Prostate gland (tissue), 2 donors: ENCODE measurements at regions not wholly inside any gene's neighbourhood (a gene's known extent, or its start where the extent isn't known, plus 50 kb on each side); places are given as distances from the start of the nearest gene placed in this dataset.

Experiments
- DNase-seq: peaks from one replicate; pipeline ENCODE4 v3.0.0-alpha.2; 2019; ENCODE audit warnings: low spot score
- H3K27ac ChIP-seq, 2 donors: fragments of 200-600 bp; sonication (generic); 2 replicates each; pipeline ENCODE4 v1.5.1; 2017 to 2019
- H3K27me3 ChIP-seq: fragments of 200-600 bp; sonication (generic); replicated peaks from 2 replicates; pipeline ENCODE4 v1.5.1; 2019; ENCODE audit not compliant: insufficient read depth
- H3K36me3 ChIP-seq, 2 donors: fragments of 200-600 bp; sonication (generic); 1 replicate in 1 of 2; 2 replicates in 1 of 2; pipeline versions ENCODE4 v1.5.1 to v1.8.1; 2017 to 2019
- H3K4me1 ChIP-seq: fragments of 200-600 bp; sonication (generic); replicated peaks from 2 replicates; pipeline ENCODE4 v1.5.1; 2019
- H3K4me3 ChIP-seq, 2 donors: fragments of 200-600 bp; sonication (generic); 2 replicates each; pipeline ENCODE4 v1.5.1; 2017 to 2019
- H3K9me3 ChIP-seq: fragments of 200-600 bp; sonication (generic); 2 replicates; pipeline ENCODE4 v1.5.1; 2017
- POLR2A ChIP-seq: fragments of 450-650 bp; IDR thresholded peaks from one replicate; pipeline ENCODE4 v1.6.1; 2016; ENCODE audit warnings: antibody characterized with exemption, mild to moderate bottlenecking
- POLR2AphosphoS5 ChIP-seq: sonication (generic); formaldehyde crosslinking; IDR thresholded peaks from one replicate; pipeline ENCODE4 v1.6.1; 2017; ENCODE audit warnings: antibody characterized with exemption
- WGBS: methylation state at CpG from one replicate; pipeline ENCODE4 v1.1.5; 2018; 5-methylcytosine and 5-hydroxymethylcytosine counted together
- intact Hi-C: fragments of 100-400 bp; cut with DNase I; formaldehyde crosslinking; loops from one replicate; pipeline ENCODE4 v1.14.2; 2022
- TF ChIP-seq, protein P1 (sequence below), 4 experiments: fragments of 200-600 bp in 2 of 4; fragments of 450-650 bp in 2 of 4; sonication (generic) in 2 of 4; IDR thresholded peaks; 1 replicate in 3 of 4; 2 replicates in 1 of 4; pipeline ENCODE4 v1.5.1; 2016 to 2019; ENCODE audit warnings: antibody characterized with exemption in 4 of 4, mild to moderate bottlenecking in 2 of 4, moderate library complexity in 2 of 4

DNA sequence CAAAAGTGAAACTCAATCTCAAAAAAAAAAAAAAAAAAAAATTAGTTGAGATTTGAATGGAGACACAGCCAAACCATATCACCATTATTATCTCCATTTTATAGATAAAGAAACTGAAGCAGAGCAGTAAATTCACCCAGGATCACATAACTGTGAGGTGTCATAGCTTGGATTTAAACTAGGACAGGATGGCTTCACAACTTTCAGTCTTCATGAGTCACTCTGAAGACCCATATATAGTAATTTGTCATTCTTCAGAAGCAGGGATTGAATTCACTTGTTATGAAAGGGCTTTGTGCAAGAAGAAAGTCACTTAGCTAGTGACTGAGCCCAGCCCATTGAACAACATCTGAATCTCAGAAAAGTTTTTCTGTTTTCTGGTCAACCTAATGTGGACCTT lies 60.5 kb upstream of the LRIG1 start:
- H3K36me3 ChIP-seq, result no peaks in the 10 kb centered on the region
- no peaks in the 10 kb centered on the region for H3K27me3 ChIP-seq
- no peak for TF ChIP-seq POLR2A
- TF ChIP-seq POLR2AphosphoS5, result no peak
- TF ChIP-seq, protein P1, sequence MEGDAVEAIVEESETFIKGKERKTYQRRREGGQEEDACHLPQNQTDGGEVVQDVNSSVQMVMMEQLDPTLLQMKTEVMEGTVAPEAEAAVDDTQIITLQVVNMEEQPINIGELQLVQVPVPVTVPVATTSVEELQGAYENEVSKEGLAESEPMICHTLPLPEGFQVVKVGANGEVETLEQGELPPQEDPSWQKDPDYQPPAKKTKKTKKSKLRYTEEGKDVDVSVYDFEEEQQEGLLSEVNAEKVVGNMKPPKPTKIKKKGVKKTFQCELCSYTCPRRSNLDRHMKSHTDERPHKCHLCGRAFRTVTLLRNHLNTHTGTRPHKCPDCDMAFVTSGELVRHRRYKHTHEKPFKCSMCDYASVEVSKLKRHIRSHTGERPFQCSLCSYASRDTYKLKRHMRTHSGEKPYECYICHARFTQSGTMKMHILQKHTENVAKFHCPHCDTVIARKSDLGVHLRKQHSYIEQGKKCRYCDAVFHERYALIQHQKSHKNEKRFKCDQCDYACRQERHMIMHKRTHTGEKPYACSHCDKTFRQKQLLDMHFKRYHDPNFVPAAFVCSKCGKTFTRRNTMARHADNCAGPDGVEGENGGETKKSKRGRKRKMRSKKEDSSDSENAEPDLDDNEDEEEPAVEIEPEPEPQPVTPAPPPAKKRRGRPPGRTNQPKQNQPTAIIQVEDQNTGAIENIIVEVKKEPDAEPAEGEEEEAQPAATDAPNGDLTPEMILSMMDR (IDR thresholded peaks at IDR 0.05), result no peak
- H3K9me3 ChIP-seq, result no peaks in the 10 kb centered on the region
- H3K4me3 ChIP-seq, result no peak overlapping the region
- DNase-seq, result no peak
- H3K4me1 ChIP-seq, result no peaks in the 10 kb centered on the region
- H3K27ac ChIP-seq, result no peak overlapping the region
- intact Hi-C loops, result no loop called here

DNA sequence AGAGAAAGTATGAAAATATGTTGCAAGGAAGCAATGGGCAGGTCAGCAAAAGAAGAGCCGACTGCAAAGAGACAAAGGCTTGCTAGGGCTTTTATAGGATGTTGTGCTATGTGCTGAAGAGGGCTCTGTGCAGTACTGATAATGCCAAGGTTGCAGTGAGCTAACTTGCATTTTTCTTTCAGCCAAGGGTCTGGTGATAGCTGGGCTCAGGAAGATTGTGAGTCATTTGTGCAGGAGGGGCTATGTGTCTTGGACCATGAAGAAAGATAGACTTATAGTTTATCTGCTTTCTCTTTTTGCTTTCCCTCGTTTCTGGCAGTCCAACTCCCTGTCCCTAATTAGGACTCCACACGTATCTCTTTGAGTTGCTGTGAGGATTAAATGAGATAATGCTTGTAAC lies 64.5 kb upstream of the LRIG1 start:
- no peak overlapping the region for H3K4me3 ChIP-seq
- WGBS, result 68% methylated on average over 3 of the region's 3 CpGs
- no peaks in the 10 kb centered on the region for H3K27me3 ChIP-seq
- intact Hi-C loops, result no loop called here
- no peak for DNase-seq
- no peaks in the 10 kb centered on the region for H3K4me1 ChIP-seq
- no peaks in the 10 kb centered on the region for H3K36me3 ChIP-seq
- H3K9me3 ChIP-seq, result no peaks in the 10 kb centered on the region
- TF ChIP-seq POLR2AphosphoS5, result no peak
- TF ChIP-seq, protein P1 (IDR thresholded peaks at IDR 0.05), result no peak
- no peak for TF ChIP-seq POLR2A
- H3K27ac ChIP-seq, result no peak overlapping the region

DNA sequence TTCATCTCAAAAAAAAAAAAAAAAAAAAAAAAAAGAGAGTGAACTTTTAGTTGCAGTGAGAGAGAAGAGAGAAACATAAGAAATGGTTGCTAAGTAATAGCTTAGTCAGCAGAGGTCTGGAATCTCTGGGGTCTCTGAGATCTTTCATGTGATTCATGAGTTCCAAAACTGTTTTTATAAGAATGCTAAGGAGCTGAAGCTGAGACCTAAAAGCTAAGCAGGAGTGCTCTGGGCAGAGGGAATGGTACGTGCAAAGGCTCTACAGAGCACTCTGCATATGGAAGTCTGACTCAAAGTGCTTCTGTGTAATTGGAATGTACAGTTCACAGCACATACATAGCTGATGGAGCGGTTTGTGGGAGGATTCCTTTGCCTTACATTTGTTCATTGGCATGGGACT lies 66.3 kb upstream of the LRIG1 start:
- Histone ChIP-seq H3K4me1 (no peaks in the 10 kb centered on the region), H3K36me3 (no peaks in the 10 kb centered on the region), H3K9me3 (no peaks in the 10 kb centered on the region), H3K27me3 (no peaks in the 10 kb centered on the region), H3K4me3 (no peak overlapping the region), H3K27ac (no peak overlapping the region)
- intact Hi-C loops, result no loop called here
- WGBS, result 81% methylated on average over 2 of the region's 2 CpGs
- TF ChIP-seq, protein P1 (IDR thresholded peaks at IDR 0.05), result no peak
- TF ChIP-seq POLR2AphosphoS5 (no peak), POLR2A (no peak)
- DNase-seq, result no peak

DNA sequence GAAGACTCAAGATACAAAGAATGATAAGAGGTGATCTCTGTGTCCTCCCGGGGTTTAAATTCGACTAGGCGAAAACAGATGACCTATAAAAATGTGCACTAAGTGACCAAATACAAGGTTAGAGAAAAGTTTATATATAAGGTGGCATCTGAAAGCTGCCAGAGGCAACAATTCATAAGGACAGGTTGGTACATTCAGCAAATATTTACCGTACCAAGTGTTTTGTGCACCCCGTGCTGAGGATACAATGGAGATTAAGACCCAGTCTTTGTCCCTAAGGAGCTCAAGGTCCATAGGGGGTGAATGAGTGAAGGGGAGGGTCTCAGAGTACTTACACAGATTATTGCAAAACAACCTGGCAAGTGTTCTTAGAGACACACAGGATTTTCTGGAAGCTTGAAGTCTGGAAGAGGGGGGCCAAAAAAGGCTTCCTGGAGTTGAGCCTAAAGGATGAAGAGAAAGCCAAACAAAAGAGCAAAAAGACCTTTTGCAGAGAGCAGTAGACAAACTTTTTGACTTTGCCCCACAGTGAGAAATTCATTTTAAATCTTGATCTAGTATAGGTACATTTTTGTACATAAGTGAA lies 71.4 kb upstream of the LRIG1 start:
- DNase-seq, result peak; percentile 29
- H3K9me3 ChIP-seq, result no peaks in the 10 kb centered on the region
- TF ChIP-seq POLR2AphosphoS5, result peak; percentile 64
- TF ChIP-seq, protein P1 (IDR thresholded peaks at IDR 0.05), result no peak
- H3K36me3 ChIP-seq, result no peaks in the 10 kb centered on the region
- WGBS, result 27% methylated on average over 5 of the region's 5 CpGs
- no peak overlapping the region for H3K4me3 ChIP-seq
- intact Hi-C loops, result no loop called here
- H3K27ac ChIP-seq, result no peak overlapping the region
- no peaks in the 10 kb centered on the region for H3K27me3 ChIP-seq
- no peaks in the 10 kb centered on the region for H3K4me1 ChIP-seq

DNA sequence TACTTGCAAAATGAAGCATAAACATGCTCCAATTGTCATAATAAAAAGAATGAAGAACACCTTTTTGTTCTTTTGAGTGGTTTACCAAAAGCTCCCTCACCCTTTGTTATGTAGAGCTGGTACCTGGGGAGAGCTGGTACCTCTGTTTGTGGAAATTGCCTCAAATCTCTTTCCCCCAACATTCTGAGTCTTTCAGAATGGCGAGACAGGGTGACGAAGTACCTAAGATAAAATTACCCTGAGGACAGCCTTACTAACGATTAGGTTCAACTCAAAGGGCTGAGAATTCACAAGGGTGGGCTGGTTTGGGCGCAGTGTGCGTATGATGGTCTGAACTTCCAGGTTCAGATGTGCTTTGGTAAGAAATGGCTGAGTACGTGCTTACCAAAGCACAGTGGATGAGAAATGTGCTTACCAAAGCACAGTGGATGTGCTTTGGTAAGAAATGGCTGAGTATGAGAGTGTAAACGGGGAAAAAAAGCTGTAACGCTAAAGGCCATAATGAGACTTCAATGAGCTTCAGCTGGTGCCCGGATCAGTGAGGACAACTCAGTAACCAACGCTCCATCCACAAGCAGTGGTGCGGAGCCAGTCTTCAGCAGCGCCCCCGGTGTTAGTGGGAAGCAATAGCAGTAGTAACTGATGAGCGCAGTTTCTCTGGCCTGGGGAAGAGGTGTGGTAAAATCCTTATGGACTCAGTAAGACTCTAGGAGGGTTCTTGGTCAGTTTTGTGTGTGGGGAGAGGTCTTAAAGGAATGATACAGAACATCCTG lies 72.3 kb upstream of the LRIG1 start:
- no peaks in the 10 kb centered on the region for H3K9me3 ChIP-seq
- intact Hi-C loops, result no loop called here
- H3K4me3 ChIP-seq, result no peak overlapping the region
- WGBS, result 84% methylated on average over 14 of the region's 14 CpGs
- no peak overlapping the region for H3K27ac ChIP-seq
- no peak for DNase-seq
- H3K4me1 ChIP-seq, result no peaks in the 10 kb centered on the region
- TF ChIP-seq POLR2A (no peak), POLR2AphosphoS5 (no peak)
- TF ChIP-seq, protein P1 (IDR thresholded peaks at IDR 0.05), result no peak
- no peaks in the 10 kb centered on the region for H3K27me3 ChIP-seq
- H3K36me3 ChIP-seq, result no peaks in the 10 kb centered on the region
